Panc1 (cell line): ENCODE measurements at regions not wholly inside any gene's neighbourhood (a gene's known extent, or its start where the extent isn't known, plus 50 kb on each side); places are given as distances from the start of the nearest gene placed in this dataset.

Experiments used
- ATAC-seq: fragments of 200-7000 bp; cut with Tn5 transposase; 2 replicates; pipeline ENCODE4 v1.9.1; 2020; ENCODE audit warnings: mild to moderate bottlenecking, moderate library complexity
- BruUV-seq: library from RNA; stranded (reverse); fragments of 400-500 nt; replicated peaks from 2 replicates; lab custom pipeline; 2021; lab: Mats Ljungman, UMichigan
- CTCF ChIA-PET: fragments of 300-600 bp; sonication (Branson Sonifier 250); formaldehyde crosslinking; loops from one replicate; lab custom pipeline; 2022; ENCODE audit warnings: antibody characterized with exemption; lab: Charles Lee
- POLR2A ChIA-PET: fragments of 300-600 bp; sonication (Branson Sonifier 250); formaldehyde crosslinking; loops from one replicate; lab custom pipeline; 2022; ENCODE audit warnings: antibody characterized with exemption; lab: Charles Lee
- DNase-seq: peaks from one replicate; pipeline ENCODE4 v3.0.0-alpha.2; 2010; ENCODE audit warnings: low read depth, low spot score
- H3K27ac ChIP-seq: 2 replicates; pipeline ENCODE4 v1.5.1; 2011; ENCODE audit warnings: mild to moderate bottlenecking, low read length, inconsistent platforms
- H3K27me3 ChIP-seq: fragments of 200-500 bp; sonication (Bioruptor generic); 2 replicates; pipeline ENCODE4 v1.6.0; 2014; ENCODE audit warnings: low read length, inconsistent platforms; ENCODE audit not compliant: control insufficient read depth, insufficient read depth
- H3K36me3 ChIP-seq: fragments of 200-500 bp; sonication (Bioruptor generic); 2 replicates; pipeline ENCODE4 v1.5.1; 2014; ENCODE audit warnings: inconsistent platforms, mild to moderate bottlenecking, low read length, moderate library complexity; ENCODE audit not compliant: control insufficient read depth, insufficient read depth
- H3K4me1 ChIP-seq: 2 replicates; pipeline ENCODE4 v1.5.1; 2011; ENCODE audit warnings: inconsistent platforms, mild to moderate bottlenecking, low read length, moderate library complexity; ENCODE audit not compliant: control insufficient read depth, insufficient read depth
- H3K4me3 ChIP-seq, 2 experiments: 2 replicates each; pipeline ENCODE4 v1.5.1; 2011 to 2012; ENCODE audit warnings: low read depth in 2 of 2, low read length in 2 of 2, mild to moderate bottlenecking in 2 of 2, inconsistent platforms in 1 of 2, moderate library complexity in 1 of 2
- H3K9me3 ChIP-seq: fragments of 200-500 bp; sonication (Bioruptor generic); 2 replicates; pipeline ENCODE4 v1.5.1; 2014; ENCODE audit warnings: low read depth, mild to moderate bottlenecking, inconsistent platforms, low read length, moderate library complexity; ENCODE audit not compliant: control insufficient read depth, insufficient read depth
- POLR2AphosphoS5 ChIP-seq: IDR thresholded peaks from 2 replicates; pipeline ENCODE4 v1.6.1; 2012; ENCODE audit warnings: mild to moderate bottlenecking, low read depth, low read length, moderate library complexity
- SIN3A ChIP-seq: IDR thresholded peaks from 2 replicates; pipeline ENCODE4 v1.6.1; 2012; ENCODE audit warnings: low read depth, mild to moderate bottlenecking, low read length, moderate library complexity, borderline replicate concordance; ENCODE audit not compliant: insufficient read depth
- TCF7L2 ChIP-seq: IDR thresholded peaks from 2 replicates; pipeline ENCODE4 v1.6.1; 2011; ENCODE audit warnings: mild to moderate bottlenecking, low read depth, low read length, inconsistent platforms
- in situ Hi-C: cut with HindIII; loops from 2 replicates; pipeline ENCODE4 v1.10.0; 2016; ENCODE audit warnings: low sequenced_read_pairs, low pct_unique_long_range_greater_than_20kb
- intact Hi-C: fragments of 100-400 bp; cut with micrococcal nuclease; formaldehyde crosslinking; loops from one replicate; pipeline ENCODE4 v1.10.0; 2022; ENCODE audit not compliant: unreplicated experiment
- TF ChIP-seq, protein P1 (sequence below): fragments of 450-650 bp; IDR thresholded peaks from 2 replicates; pipeline ENCODE4 v1.5.1; 2017; ENCODE audit warnings: mild to moderate bottlenecking
- TF ChIP-seq, protein P2 (sequence below), 2 experiments: IDR thresholded peaks; 2 replicates each; pipeline ENCODE4 v1.6.1; 2011 to 2012; ENCODE audit warnings: low read depth in 2 of 2, control low read depth in 1 of 2, low read length in 1 of 2, mild to moderate bottlenecking in 1 of 2, moderate library complexity in 1 of 2; ENCODE audit not compliant: insufficient read depth in 1 of 2

DNA sequence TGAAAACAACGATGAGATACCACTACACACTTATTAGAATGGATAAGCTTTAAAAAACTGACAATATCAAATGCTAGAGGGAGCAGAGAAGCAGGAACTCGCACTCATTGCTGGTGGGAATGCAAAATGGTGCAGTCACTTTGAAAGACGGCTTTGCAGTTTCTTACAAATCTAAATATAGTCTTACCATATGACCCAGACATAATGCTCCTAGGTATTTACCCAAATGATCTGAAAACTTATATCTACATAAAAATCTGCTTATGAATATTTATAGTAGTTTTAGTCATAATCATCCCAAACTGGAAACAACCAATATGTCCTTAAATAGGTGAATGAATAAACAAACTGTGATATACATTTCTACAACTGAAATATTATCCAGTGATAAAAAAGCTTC lies 430.9 kb downstream of the MATN1 start:
- intact Hi-C loops: no loop called here
- Histone ChIP-seq H3K36me3 (no peaks in the 10 kb centered on the region), H3K4me3 (no peak overlapping the region), H3K9me3 (no peaks in the 10 kb centered on the region), H3K27me3 (peaks cover 15% of the 10 kb centered on the region), H3K27ac (no peak overlapping the region), H3K4me1 (no peaks in the 10 kb centered on the region)
- DNase-seq (no peak), ATAC-seq (no peak)
- ChIA-PET CTCF (no interaction called here), POLR2A (no interaction called here)
- TF ChIP-seq TCF7L2 (no peak), SIN3A (no peak)
- in situ Hi-C loops: no loop called here
- BruUV-seq: no TSS peak

DNA sequence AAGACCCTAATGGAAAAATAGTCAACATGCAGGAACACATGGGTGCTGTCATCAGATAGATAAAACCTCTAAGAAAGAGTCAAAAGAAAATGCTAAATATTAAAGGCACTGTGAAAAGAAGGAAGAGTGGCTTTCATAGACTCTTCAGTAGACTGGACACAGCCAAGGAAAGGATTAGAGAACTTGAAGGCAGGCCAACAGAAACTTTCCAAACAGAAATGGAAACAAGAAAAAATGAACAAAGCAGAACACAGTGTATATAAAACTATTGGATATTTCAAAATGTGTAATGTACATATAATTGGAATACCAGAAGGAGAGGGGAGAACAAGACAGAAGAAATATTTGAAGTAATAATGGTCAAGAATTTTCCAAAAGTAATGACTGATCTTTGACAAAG lies 431.9 kb downstream of the MATN1 start:
- POLR2A ChIA-PET: no interaction called here
- H3K36me3 ChIP-seq: no peaks in the 10 kb centered on the region
- TF ChIP-seq, protein P1, sequence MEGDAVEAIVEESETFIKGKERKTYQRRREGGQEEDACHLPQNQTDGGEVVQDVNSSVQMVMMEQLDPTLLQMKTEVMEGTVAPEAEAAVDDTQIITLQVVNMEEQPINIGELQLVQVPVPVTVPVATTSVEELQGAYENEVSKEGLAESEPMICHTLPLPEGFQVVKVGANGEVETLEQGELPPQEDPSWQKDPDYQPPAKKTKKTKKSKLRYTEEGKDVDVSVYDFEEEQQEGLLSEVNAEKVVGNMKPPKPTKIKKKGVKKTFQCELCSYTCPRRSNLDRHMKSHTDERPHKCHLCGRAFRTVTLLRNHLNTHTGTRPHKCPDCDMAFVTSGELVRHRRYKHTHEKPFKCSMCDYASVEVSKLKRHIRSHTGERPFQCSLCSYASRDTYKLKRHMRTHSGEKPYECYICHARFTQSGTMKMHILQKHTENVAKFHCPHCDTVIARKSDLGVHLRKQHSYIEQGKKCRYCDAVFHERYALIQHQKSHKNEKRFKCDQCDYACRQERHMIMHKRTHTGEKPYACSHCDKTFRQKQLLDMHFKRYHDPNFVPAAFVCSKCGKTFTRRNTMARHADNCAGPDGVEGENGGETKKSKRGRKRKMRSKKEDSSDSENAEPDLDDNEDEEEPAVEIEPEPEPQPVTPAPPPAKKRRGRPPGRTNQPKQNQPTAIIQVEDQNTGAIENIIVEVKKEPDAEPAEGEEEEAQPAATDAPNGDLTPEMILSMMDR: no peak
- TF ChIP-seq SIN3A: no peak
- no peak for TF ChIP-seq POLR2AphosphoS5
- TF ChIP-seq, protein P2, sequence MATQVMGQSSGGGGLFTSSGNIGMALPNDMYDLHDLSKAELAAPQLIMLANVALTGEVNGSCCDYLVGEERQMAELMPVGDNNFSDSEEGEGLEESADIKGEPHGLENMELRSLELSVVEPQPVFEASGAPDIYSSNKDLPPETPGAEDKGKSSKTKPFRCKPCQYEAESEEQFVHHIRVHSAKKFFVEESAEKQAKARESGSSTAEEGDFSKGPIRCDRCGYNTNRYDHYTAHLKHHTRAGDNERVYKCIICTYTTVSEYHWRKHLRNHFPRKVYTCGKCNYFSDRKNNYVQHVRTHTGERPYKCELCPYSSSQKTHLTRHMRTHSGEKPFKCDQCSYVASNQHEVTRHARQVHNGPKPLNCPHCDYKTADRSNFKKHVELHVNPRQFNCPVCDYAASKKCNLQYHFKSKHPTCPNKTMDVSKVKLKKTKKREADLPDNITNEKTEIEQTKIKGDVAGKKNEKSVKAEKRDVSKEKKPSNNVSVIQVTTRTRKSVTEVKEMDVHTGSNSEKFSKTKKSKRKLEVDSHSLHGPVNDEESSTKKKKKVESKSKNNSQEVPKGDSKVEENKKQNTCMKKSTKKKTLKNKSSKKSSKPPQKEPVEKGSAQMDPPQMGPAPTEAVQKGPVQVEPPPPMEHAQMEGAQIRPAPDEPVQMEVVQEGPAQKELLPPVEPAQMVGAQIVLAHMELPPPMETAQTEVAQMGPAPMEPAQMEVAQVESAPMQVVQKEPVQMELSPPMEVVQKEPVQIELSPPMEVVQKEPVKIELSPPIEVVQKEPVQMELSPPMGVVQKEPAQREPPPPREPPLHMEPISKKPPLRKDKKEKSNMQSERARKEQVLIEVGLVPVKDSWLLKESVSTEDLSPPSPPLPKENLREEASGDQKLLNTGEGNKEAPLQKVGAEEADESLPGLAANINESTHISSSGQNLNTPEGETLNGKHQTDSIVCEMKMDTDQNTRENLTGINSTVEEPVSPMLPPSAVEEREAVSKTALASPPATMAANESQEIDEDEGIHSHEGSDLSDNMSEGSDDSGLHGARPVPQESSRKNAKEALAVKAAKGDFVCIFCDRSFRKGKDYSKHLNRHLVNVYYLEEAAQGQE (IDR thresholded peaks at IDR 0.05; ENCODE audit: insufficient read depth in 1 of 2, low read depth in 2 of 2, low read length in 1 of 2): no peak
- no peak for TF ChIP-seq TCF7L2
- intact Hi-C loops: no loop called here
- H3K9me3 ChIP-seq: no peaks in the 10 kb centered on the region
- ATAC-seq (no peak), DNase-seq (no peak)
- no peaks in the 10 kb centered on the region for H3K4me1 ChIP-seq
- BruUV-seq: no TSS peak
- in situ Hi-C loops: no loop called here
- H3K27ac ChIP-seq: no peak overlapping the region
- no peak overlapping the region for H3K4me3 ChIP-seq
- peaks cover 15% of the 10 kb centered on the region for H3K27me3 ChIP-seq
- CTCF ChIA-PET: no interaction called here

DNA sequence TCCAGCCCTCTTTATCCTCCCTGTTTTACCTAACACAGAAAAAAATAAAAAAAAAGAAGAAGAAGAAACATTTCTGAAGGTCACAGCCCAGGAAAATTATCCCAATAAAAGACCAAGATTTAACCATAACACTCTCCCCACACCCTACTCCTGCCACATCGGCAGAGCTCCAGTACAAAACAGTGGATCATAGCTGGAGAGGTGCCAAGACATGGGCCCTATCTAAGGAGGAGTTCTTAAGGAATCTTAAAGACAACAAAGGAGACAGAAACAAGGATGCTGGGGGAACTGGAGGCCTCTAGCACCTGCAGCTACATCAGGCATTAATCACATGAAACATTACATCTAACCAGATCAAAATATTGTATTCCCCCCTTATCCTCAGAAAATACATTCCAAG lies 432.8 kb downstream of the MATN1 start:
- Histone ChIP-seq H3K36me3 (no peaks in the 10 kb centered on the region), H3K27ac (no peak overlapping the region), H3K4me3 (no peak overlapping the region), H3K9me3 (no peaks in the 10 kb centered on the region), H3K27me3 (peaks cover 11% of the 10 kb centered on the region), H3K4me1 (no peaks in the 10 kb centered on the region)
- DNase-seq: no peak
- in situ Hi-C loops (no loop called here), intact Hi-C loops (no loop called here)
- ATAC-seq: no peak
- ChIA-PET CTCF (no interaction called here), POLR2A (no interaction called here)
- TF ChIP-seq POLR2AphosphoS5 (no peak), TCF7L2 (no peak), SIN3A (no peak)
- TF ChIP-seq, protein P1: no peak
- TF ChIP-seq, protein P2 (IDR thresholded peaks at IDR 0.05; ENCODE audit: insufficient read depth in 1 of 2, low read depth in 2 of 2, low read length in 1 of 2): no peak
- no TSS peak for BruUV-seq
